ENCODE measurements at regions not wholly inside any gene's neighbourhood (a gene's known extent, or its start where the extent isn't known, plus 50 kb on each side); places are given as distances from the start of the nearest gene placed in this dataset.

- H3K36me3 ChIP-seq (ENCODE audit: control insufficient read depth, insufficient read depth, low read length) = no peaks in the 10 kb centered on the region
- FAIRE-seq = no peak
- TF ChIP-seq, protein P1, sequence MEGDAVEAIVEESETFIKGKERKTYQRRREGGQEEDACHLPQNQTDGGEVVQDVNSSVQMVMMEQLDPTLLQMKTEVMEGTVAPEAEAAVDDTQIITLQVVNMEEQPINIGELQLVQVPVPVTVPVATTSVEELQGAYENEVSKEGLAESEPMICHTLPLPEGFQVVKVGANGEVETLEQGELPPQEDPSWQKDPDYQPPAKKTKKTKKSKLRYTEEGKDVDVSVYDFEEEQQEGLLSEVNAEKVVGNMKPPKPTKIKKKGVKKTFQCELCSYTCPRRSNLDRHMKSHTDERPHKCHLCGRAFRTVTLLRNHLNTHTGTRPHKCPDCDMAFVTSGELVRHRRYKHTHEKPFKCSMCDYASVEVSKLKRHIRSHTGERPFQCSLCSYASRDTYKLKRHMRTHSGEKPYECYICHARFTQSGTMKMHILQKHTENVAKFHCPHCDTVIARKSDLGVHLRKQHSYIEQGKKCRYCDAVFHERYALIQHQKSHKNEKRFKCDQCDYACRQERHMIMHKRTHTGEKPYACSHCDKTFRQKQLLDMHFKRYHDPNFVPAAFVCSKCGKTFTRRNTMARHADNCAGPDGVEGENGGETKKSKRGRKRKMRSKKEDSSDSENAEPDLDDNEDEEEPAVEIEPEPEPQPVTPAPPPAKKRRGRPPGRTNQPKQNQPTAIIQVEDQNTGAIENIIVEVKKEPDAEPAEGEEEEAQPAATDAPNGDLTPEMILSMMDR (IDR thresholded peaks at IDR 0.05; ENCODE audit: insufficient read depth, low read length, severe bottlenecking) = no peak
- DNase-seq (ENCODE audit: low read depth) = peak; percentile 59
- no peak overlapping the region for H3K4me3 ChIP-seq (ENCODE audit: low read depth, low read length)
- H3K27me3 ChIP-seq (ENCODE audit: control insufficient read depth, insufficient read depth, low read length) = no peaks in the 10 kb centered on the region
Measured at GRCh38 chrX:22795671-22796070, 204.1 kb upstream of the DDX53 start.

- FAIRE-seq (no peak), DNase-seq (ENCODE audit: low read depth) (peak; percentile 78)
- Histone ChIP-seq H3K36me3 (ENCODE audit: control insufficient read depth, insufficient read depth, low read length) (no peaks in the 10 kb centered on the region), H3K4me3 (ENCODE audit: low read depth, low read length) (no peak overlapping the region), H3K27me3 (ENCODE audit: control insufficient read depth, insufficient read depth, low read length) (no peaks in the 10 kb centered on the region)
- TF ChIP-seq, protein P1 (IDR thresholded peaks at IDR 0.05; ENCODE audit: insufficient read depth, low read length, severe bottlenecking) = no peak
Measured at GRCh38 chrX:22800360-22800759, 199.4 kb upstream of the DDX53 start.

DNA sequence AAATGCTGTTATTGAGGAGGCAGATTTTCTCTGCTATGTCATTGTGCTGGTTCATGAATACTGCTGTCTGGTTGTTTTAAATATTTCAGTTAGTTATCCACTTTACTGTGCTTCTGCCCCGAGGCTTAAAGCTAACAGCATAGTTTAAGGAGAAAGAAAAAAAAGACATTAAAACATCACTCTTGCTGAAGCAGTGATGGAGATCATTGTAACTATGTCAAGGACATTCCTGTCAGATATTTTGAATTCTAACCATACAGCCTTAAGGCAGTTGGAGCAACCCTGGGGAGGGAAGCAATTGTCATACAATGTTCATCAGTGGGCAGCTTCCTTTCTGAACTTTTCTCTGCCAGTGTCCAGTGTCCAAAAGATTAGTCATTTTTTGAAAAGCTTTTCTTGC lies 199.0 kb upstream of the DDX53 start:
- DNase-seq (ENCODE audit: low read depth) (no peak), FAIRE-seq (no peak)
- H3K27me3 ChIP-seq (ENCODE audit: control insufficient read depth, insufficient read depth, low read length) = no peaks in the 10 kb centered on the region
- TF ChIP-seq, protein P1 (IDR thresholded peaks at IDR 0.05; ENCODE audit: insufficient read depth, low read length, severe bottlenecking) = no peak
- no peaks in the 10 kb centered on the region for H3K36me3 ChIP-seq (ENCODE audit: control insufficient read depth, insufficient read depth, low read length)
- no peak overlapping the region for H3K4me3 ChIP-seq (ENCODE audit: low read depth, low read length)

- no peaks in the 10 kb centered on the region for H3K36me3 ChIP-seq (ENCODE audit: control insufficient read depth, insufficient read depth, low read length)
- no peak overlapping the region for H3K4me3 ChIP-seq (ENCODE audit: low read depth, low read length)
- TF ChIP-seq, protein P1 (IDR thresholded peaks at IDR 0.05; ENCODE audit: insufficient read depth, low read length, severe bottlenecking) = no peak
- H3K27me3 ChIP-seq (ENCODE audit: control insufficient read depth, insufficient read depth, low read length) = no peaks in the 10 kb centered on the region
- FAIRE-seq = no peak
- DNase-seq (ENCODE audit: low read depth) = no peak
Measured at GRCh38 chrX:22803353-22803752, 196.4 kb upstream of the DDX53 start.

DNA sequence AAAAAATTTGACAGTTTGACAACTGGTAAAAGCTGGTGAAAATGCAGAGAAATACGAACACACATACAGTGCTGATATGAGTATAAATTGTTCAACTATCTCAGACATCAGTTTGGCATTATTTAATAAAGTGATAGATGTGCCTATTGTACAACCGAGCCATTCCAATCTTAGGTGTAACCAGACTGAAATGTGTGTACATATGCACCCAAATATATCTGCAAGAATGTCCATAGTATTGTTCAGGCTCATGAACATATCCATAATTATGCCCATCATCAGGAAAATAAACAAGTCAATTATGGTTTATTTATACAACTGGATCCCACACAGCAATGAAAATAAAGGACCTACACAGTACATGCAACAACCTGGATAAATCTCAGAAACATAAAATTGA lies 188.9 kb upstream of the DDX53 start:
- TF ChIP-seq, protein P1 (IDR thresholded peaks at IDR 0.05; ENCODE audit: insufficient read depth, low read length, severe bottlenecking) = no peak
- DNase-seq (ENCODE audit: low read depth) (no peak), FAIRE-seq (no peak)
- Histone ChIP-seq H3K27me3 (ENCODE audit: control insufficient read depth, insufficient read depth, low read length) (no peaks in the 10 kb centered on the region), H3K36me3 (ENCODE audit: control insufficient read depth, insufficient read depth, low read length) (no peaks in the 10 kb centered on the region), H3K4me3 (ENCODE audit: low read depth, low read length) (no peak overlapping the region)

- H3K36me3 ChIP-seq (ENCODE audit: control insufficient read depth, insufficient read depth, low read length) = no peaks in the 10 kb centered on the region
- FAIRE-seq (no peak), DNase-seq (ENCODE audit: low read depth) (peak; percentile 2)
- H3K4me3 ChIP-seq (ENCODE audit: low read depth, low read length) = no peak overlapping the region
- H3K27me3 ChIP-seq (ENCODE audit: control insufficient read depth, insufficient read depth, low read length) = no peaks in the 10 kb centered on the region
- TF ChIP-seq, protein P1 (IDR thresholded peaks at IDR 0.05; ENCODE audit: insufficient read depth, low read length, severe bottlenecking) = no peak
Measured at GRCh38 chrX:22818061-22818460, 181.7 kb upstream of the DDX53 start.

Measured in bronchial epithelial cell (primary cell).